Neural progenitor cell (in vitro differentiated cells): ENCODE measurements at regions not wholly inside any gene's neighbourhood (a gene's known extent, or its start where the extent isn't known, plus 50 kb on each side); places are given as distances from the start of the nearest gene placed in this dataset.

Experiments used
- CTCF ChIP-seq: fragments of 200-600 bp; sonication (generic); IDR thresholded peaks from 2 replicates; pipeline ENCODE4 v1.5.1; 2017; ENCODE audit warnings: antibody characterized with exemption, mild to moderate bottlenecking
- EZH2 ChIP-seq: fragments of 200-600 bp; sonication (generic); IDR thresholded peaks from 2 replicates; pipeline ENCODE4 v1.6.1; 2017; ENCODE audit warnings: antibody characterized with exemption, mild to moderate bottlenecking, moderate library complexity
- EZH2phosphoT487 ChIP-seq: fragments of 200-600 bp; sonication (generic); IDR thresholded peaks from 2 replicates; pipeline ENCODE4 v1.6.1; 2017; ENCODE audit warnings: antibody characterized with exemption

- TF ChIP-seq CTCF = peak; percentile 88
- TF ChIP-seq EZH2 = no peak
- TF ChIP-seq EZH2phosphoT487 = no peak
Observed at GRCh38 chr20:22453244-22454080, 130.9 kb downstream of the FOXA2 start.
